Hindlimb muscle (tissue), 1 donor: ENCODE measurements at regions not wholly inside any gene's neighbourhood (a gene's known extent, or its start where the extent isn't known, plus 50 kb on each side); places are given as distances from the start of the nearest gene placed in this dataset.

Experiments used
- DNase-seq: peaks from one replicate; pipeline ENCODE4 v3.0.0-alpha.2; 2013

DNA sequence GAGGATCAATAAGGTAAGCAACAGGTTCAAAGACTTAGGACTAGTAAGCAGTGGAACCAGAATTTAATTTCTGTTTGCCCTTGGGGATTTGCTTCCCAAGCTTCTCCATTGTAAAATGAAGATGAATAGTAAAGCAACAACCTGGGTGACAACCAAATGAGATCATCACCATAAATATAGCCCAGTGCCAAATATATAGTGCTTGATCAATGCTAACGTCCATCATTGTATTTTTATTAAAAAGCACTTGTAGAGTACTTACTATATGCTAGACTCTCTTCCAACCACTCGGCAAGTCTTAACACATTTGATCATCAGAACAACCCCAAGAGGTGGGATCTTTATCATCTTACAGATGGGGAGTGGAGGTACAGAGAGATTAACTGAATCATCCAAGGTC is 51.5 kb upstream of the NMNAT3 start:
- DNase-seq = no peak

DNA sequence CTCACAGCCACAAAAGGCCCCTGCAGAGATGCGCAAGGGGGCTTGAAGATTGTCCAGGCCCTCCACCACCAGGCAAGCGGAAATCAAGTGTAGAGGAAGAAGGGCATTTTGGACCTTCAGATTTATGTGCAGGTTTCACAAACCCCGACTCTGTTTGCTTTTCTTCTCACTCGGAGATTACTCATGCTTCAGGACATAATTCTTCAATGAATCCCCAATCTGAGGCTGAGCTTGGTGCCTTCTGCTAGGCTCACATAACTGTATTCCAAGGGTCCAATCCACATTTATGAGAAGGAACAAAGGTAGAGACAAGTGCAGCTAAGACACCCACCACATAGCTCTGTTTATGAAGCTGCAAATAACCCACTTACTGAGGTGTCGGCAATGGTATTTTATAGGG is 50.6 kb upstream of the NMNAT3 start:
- DNase-seq = no peak
